Epithelial cell of prostate (primary cell): ENCODE measurements at regions not wholly inside any gene's neighbourhood (a gene's known extent, or its start where the extent isn't known, plus 50 kb on each side); places are given as distances from the start of the nearest gene placed in this dataset.

Experiments
- DNase-seq: peaks from one replicate; pipeline ENCODE4 v3.0.0-alpha.2; 2011; ENCODE audit warnings: low read depth, low spot score
- H3K27ac ChIP-seq: fragments of 450-650 bp; 2 replicates; pipeline ENCODE4 v1.5.1; 2017; ENCODE audit warnings: mild to moderate bottlenecking

DNA sequence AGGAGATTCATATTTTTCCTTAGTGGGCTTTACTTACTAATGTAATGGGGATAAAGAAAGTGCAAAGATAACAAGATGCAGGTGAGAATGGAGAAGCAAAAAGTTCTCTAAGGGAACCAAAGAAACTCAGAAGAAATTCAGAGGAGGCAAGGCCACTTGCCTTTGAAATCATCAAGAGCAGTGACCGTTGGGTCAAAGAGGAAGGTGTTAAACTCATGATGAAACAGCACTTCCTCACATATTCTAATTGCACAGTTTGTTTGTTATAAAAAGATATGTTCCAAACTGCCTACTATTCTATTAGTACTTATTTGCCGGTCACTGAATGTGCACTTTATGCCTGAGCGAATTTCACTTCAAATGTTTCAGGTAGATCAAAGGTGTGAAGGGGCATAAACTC is 975.1 kb downstream of the BCL11A start:
- no peak for DNase-seq
- no peak overlapping the region for H3K27ac ChIP-seq

- DNase-seq = no peak
- H3K27ac ChIP-seq = no peak overlapping the region
Measured at GRCh38 chr2:59575191-59575590, 978.3 kb downstream of the BCL11A start.

DNA sequence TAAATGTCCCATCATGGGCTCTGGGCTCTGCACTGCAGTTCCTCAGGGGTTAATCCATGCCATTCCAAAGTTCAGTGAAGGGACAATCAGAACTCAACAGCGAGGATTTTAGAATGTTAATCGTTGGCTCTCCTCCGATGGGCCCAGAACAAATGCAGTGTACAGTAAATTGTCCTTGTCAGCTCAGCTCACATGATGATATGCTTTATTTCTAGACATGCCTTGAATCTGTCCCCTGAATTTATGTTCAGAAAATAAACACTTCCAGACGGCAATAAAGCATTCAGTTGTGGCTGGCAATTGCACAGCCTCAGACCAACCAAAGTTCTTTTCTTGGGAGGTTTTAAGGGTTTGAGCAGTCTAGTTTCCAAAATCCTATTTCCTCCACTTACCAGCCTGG is 981.2 kb downstream of the BCL11A start:
- no peak overlapping the region for H3K27ac ChIP-seq

DNA sequence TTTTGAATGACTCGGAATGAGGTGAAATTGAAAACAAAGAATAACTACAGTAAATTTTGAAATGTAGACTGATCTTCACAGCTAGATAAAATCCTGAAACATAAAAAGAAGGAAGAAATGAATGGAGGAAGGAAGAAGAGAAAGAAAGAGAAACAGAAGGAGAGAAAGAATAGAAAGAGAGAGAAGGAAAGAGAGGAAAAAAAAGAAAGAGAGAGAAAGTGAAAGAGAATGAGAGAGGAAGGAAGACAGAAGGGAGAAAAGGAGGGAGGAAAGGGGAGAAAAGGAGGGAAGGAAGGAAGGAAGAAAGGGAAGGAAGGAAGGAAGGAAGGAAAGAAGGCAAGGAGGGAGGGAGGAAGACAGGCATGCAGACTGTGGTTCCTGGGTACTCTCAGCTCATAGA is 982.6 kb downstream of the BCL11A start:
- no peak for DNase-seq

More for the DNA sequence above, 981.2 kb downstream of the BCL11A start:
- no peak for DNase-seq

GRCh38 chr2:59569124-59569523 is 984.3 kb downstream of the BCL11A start:
- no peak overlapping the region for H3K27ac ChIP-seq
- no peak for DNase-seq

More for the DNA sequence above, 982.6 kb downstream of the BCL11A start:
- no peak overlapping the region for H3K27ac ChIP-seq

DNA sequence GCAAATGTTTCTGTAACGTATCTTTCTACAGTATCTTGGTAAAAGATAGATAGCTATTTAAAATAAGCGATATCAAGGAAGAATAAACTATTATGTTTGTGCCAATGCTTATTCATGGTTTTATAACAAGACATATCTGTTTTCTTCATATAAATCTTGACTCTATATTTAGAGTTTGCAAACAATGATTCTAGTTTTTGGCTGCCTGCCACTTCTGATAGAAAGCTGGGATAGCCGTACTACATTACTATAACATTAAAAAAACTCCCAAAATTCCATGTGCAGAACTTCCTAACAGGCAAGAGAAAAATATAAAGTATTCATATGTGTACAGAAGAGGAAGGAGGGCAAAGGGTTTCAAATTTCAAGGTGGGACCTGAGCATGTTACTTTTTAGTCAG is 985.0 kb downstream of the BCL11A start:
- DNase-seq = no peak
- no peak overlapping the region for H3K27ac ChIP-seq

DNA sequence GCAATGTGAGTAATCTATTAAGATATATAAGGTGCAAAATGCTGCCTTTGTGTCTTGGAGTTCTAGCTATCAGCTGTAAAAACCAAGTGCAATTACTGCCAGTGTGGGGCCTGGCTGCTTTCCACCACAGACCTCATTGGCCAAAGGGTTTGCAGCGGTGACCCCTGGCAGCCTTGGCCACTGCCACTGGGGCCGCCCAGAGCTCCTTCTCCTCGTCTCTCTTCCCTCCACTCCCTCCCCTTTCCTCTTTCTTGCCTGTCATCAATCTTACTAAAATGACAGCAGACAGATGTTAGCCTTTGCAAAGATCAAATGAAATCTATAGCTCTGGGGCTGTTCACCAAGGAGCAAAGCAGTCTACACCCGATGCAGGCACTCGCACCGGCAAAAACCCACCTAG is 986.3 kb downstream of the BCL11A start:
- no peak overlapping the region for H3K27ac ChIP-seq
- no peak for DNase-seq

DNA sequence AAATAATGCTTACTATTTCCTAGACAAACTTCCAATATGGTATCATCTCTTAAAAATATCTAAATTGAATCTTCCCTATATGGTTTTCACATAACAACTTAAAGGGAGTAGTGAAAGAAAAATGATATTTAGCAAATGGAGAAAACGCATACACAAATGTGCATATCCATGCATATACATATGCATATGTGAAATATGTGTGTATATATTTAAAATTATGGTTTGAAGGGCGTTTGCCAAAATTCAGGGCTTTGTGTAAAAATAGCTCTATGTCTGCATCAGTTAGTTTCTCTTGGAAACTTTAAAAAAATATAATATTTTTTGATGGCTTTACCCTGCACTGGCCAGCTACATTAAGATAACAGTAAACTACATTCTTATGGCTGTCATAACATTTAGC is 986.7 kb downstream of the BCL11A start:
- no peak for DNase-seq

DNA sequence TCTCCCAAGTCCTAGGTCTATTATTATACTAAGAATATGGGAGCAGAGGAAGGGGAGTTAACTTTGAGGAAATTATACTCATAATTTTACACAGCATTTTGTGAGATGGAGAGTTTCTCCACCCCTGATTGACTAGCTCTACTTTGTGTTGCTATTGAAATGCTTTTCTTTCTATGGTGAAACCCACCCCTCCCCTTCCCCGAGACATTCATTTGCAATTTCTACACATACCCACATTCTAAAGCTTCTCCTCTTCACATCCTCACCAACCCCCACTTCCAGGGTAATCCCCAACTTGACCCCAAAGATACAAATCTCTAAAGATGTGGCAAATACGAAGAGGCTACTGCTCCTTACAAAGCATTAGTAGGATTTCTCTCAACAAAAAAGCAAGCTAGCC is 992.2 kb downstream of the BCL11A start:
- no peak overlapping the region for H3K27ac ChIP-seq
- no peak for DNase-seq

More for the DNA sequence above, 986.7 kb downstream of the BCL11A start:
- H3K27ac ChIP-seq = no peak overlapping the region

- no peak overlapping the region for H3K27ac ChIP-seq
- DNase-seq = no peak
Measured at GRCh38 chr2:59560769-59561168, 992.7 kb downstream of the BCL11A start.

DNA sequence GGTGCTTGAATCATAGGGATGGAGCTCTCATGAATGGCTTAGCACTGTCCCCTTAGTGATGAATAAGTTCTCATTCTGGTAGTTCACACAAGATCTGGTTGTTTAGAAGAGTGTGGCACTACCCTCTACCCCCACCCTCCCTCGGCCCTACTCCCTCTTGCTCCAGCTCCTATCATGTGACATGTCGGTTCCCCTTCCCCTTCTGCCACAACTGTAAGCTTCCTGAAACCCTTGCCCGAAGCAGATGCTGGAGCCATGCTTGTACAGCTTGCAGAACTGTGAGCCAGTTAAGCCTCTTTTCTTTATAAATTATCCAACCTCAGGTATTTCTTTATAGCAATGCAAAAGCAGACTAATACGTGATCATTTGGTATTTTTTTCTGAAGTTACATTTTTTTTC is 1012.6 kb downstream of the BCL11A start:
- no peak for DNase-seq
- no peak overlapping the region for H3K27ac ChIP-seq

DNA sequence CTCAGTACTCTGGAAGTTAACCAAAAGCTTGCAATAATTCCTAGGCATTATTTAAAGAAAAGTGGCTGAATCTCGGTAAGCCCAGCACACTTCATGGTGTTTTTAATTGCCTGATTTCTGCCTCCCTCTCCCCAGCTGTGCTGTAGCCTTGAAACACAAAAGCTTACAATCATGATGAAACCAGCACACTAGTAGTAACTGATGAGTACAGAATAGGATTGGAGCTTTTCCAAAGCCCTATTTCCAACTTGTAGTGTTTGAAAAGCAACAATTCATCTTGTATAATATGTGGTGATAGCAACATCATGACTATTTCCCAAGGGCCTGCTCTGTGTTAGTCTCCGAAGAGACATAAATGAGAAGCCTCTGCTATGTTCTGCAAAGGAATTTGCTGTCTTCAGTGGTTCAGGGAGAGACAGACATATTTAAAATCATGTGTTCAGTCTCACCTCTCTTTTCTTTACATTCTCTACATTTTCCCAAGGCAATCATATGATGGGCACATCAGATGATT is 1015.0 kb downstream of the BCL11A start:
- no peak for DNase-seq
- H3K27ac ChIP-seq = no peak overlapping the region

DNA sequence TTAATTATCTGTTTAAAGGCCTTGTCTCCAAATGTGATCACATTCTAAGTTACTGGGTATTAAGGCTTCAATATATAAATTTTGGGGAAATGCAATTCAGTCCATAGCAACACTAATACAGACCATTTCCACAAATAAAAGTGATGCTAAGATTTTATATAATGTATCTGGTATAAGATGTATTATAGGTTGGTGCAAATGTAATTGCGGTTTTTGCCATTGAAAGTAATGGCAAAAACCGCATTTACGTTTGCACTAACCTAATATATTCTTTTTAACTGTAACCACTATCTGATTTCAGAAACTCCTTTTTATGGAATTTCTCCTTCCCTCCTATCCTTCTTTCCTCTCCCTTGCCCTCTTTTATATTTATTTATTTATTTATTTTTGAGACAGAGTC is 1020.6 kb downstream of the BCL11A start:
- H3K27ac ChIP-seq = no peak overlapping the region
- no peak for DNase-seq

GRCh38 chr2:59530258-59530657 is 1023.2 kb downstream of the BCL11A start:
- no peak for DNase-seq
- no peak overlapping the region for H3K27ac ChIP-seq

DNA sequence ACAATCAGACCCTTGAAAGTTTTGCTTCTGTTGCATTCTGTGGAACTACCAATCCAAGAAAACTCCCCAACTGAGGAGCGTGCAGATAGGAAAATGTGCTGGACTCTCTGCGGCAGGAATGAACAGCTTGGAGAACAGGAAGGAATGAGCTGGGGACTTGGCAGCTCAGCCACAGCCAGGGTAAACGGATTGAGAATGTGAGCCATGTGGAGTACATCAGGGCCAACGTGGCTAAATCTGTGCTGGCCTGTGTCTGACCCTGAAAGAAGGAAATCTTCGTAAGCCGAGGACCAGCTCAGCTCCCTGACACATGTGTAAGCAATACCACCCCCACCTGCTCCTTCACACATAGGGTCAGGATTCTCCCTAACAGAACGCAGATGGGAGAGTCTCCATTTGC is 1023.7 kb downstream of the BCL11A start:
- no peak for DNase-seq
- no peak overlapping the region for H3K27ac ChIP-seq

DNA sequence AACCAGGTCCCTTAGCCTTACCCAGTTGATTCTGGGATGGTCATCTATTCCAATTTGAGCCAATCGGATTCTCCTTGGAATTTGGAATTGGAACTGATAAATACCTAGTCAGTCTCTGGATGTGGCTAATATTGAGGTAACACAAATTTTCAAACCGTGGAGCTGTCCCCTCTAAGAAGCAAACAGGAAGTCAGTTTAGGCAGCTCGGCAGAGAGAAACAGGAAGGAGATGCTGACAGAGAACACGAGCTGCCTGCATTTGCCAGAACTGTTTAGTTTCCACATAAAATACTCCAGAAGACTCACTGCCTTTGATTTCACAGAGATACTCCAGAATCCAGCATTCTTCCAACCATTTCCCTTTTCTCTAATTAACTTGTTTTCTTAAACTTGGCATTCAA is 1024.9 kb downstream of the BCL11A start:
- no peak overlapping the region for H3K27ac ChIP-seq
- DNase-seq = no peak

- H3K27ac ChIP-seq = no peak overlapping the region
- no peak for DNase-seq
Measured at GRCh38 chr2:59502981-59503380, 1050.5 kb downstream of the BCL11A start.

- no peak overlapping the region for H3K27ac ChIP-seq
- no peak for DNase-seq
Measured at GRCh38 chr2:59490994-59491393, 1062.5 kb downstream of the BCL11A start.

GRCh38 chr2:59490192-59490591 is 1063.3 kb downstream of the BCL11A start:
- H3K27ac ChIP-seq = no peak overlapping the region
- no peak for DNase-seq

- no peak for DNase-seq
- H3K27ac ChIP-seq = no peak overlapping the region
Measured at GRCh38 chr2:59484673-59485072, 1068.8 kb downstream of the BCL11A start.

GRCh38 chr2:59463426-59463825 is 1090.0 kb downstream of the BCL11A start:
- DNase-seq = no peak
- no peak overlapping the region for H3K27ac ChIP-seq

DNA sequence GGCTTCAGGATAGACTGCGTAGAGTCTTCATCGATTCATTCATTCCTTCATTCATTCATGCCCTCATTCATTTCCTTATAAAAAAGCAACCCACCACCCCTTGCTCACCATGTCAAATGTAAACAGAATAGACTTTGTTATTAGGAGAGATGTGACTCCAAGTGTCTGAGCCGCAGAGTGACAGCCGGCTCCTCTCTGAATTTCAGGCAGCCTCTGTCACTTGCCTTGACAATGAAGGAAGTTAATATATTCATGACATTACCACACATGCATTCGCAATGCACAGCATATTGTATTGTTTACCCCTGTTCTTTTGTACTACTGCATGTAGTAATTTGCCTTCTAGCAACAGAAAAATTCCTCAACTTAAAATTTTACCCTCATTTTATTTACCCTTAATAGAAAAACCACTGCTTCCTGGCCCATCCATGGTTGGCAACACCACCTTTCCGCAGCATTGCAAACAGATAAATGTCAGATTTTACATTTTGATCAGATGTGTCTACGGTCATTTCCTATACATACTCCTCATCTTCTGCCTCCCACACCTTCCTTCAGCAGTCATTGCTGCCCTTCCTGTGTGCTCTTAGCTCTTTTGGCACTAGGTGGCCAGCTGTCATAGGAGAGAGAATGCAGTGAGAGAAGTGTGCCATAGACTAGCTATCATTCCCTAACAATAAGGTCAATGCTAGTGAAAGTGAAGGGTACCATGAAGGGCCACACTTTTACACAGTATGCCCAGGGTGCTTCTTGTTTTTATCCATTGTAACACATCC is 1090.8 kb downstream of the BCL11A start:
- H3K27ac ChIP-seq = no peak overlapping the region
- DNase-seq = no peak
